ENCODE measurements at regions not wholly inside any gene's neighbourhood (a gene's known extent, or its start where the extent isn't known, plus 50 kb on each side); places are given as distances from the start of the nearest gene placed in this dataset.
A peak's percentile ranks its signal among the peaks of the same experiment; 100 is the strongest.

- H3K4me3 Mint-ChIP-seq (ENCODE audit: unreplicated experiment) = no peak overlapping the region
- intact Hi-C loops (cut with micrococcal nuclease) = no loop called here
- POLR2A ChIA-PET = no interaction called here
- no peak for DNase-seq (ENCODE audit: unreplicated experiment)
- H3K27me3 Mint-ChIP-seq (ENCODE audit: insufficient read depth, unreplicated experiment) = no peaks in the 10 kb centered on the region
- BruUV-seq (replicated peaks) = no TSS peak
- TF ChIP-seq, protein P1, sequence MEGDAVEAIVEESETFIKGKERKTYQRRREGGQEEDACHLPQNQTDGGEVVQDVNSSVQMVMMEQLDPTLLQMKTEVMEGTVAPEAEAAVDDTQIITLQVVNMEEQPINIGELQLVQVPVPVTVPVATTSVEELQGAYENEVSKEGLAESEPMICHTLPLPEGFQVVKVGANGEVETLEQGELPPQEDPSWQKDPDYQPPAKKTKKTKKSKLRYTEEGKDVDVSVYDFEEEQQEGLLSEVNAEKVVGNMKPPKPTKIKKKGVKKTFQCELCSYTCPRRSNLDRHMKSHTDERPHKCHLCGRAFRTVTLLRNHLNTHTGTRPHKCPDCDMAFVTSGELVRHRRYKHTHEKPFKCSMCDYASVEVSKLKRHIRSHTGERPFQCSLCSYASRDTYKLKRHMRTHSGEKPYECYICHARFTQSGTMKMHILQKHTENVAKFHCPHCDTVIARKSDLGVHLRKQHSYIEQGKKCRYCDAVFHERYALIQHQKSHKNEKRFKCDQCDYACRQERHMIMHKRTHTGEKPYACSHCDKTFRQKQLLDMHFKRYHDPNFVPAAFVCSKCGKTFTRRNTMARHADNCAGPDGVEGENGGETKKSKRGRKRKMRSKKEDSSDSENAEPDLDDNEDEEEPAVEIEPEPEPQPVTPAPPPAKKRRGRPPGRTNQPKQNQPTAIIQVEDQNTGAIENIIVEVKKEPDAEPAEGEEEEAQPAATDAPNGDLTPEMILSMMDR (IDR thresholded peaks at IDR 0.05; ENCODE audit: unreplicated experiment) = no peak
- H3K4me1 Mint-ChIP-seq (ENCODE audit: insufficient read depth, unreplicated experiment) = no peaks in the 10 kb centered on the region
- CTCF ChIA-PET = no interaction called here
- H3K9me3 Mint-ChIP-seq (ENCODE audit: unreplicated experiment) = no peaks in the 10 kb centered on the region
- H3K27ac Mint-ChIP-seq (ENCODE audit: low read depth, unreplicated experiment) = no peak overlapping the region
- H3K36me3 Mint-ChIP-seq (ENCODE audit: insufficient read depth, unreplicated experiment) = no peaks in the 10 kb centered on the region
These were observed 114.5 kb downstream of the INHBA start for GRCh38 chr7:41588341-41588740.

DNA sequence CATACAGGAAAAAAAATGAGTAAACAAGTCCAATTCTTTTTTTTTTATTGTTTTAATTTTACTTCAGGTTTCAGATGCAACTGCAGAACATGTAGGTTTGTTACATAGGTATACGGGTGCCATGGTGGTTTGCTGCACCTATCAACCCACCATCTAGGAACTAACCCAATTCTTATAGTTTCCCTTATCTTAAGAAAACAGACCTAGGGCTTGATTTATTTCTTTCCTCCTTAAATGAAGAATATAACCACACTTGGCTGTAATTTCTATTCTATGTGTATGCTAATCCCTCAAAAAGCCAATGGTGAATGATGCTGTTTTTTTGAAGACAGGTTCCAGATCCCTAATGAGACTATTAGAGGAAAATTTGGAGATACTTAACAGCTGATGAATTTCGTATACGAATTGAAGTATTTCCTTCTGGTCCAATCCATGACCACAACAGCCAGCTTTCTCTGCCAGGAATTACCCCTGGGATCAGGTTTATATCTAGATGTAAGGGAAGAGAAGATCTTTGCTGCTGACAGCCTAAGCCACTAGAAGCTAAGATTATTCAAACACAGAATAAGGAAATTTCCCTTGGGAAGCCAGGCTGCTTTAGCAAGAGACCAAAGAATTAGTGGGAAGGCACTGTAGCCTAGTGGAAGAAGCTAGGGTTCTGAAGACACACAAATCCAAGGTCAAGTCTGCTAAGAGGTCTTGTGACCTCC lies 115.8 kb downstream of the INHBA start:
- ChIA-PET POLR2A (interaction anchor here (0.8 kb wide), 1 partner anchor 13 kb away, joined by 3 read pairs; no protein-coding TSS in a partner anchor), CTCF (interaction anchor here (0.5 to 0.7 kb wide), 3 partner anchors 13 to 394 kb away, joined by 3 read pairs; no protein-coding TSS in a partner anchor)
- Mint-ChIP-seq H3K9me3 (ENCODE audit: unreplicated experiment) (no peaks in the 10 kb centered on the region), H3K4me1 (ENCODE audit: insufficient read depth, unreplicated experiment) (no peaks in the 10 kb centered on the region), H3K27me3 (ENCODE audit: insufficient read depth, unreplicated experiment) (no peaks in the 10 kb centered on the region), H3K36me3 (ENCODE audit: insufficient read depth, unreplicated experiment) (no peaks in the 10 kb centered on the region), H3K4me3 (ENCODE audit: unreplicated experiment) (no peak overlapping the region), H3K27ac (ENCODE audit: low read depth, unreplicated experiment) (no peak overlapping the region)
- DNase-seq (ENCODE audit: unreplicated experiment) = no peak
- BruUV-seq (replicated peaks) = no TSS peak
- intact Hi-C loops (cut with micrococcal nuclease) = no loop called here
- TF ChIP-seq, protein P1 (IDR thresholded peaks at IDR 0.05; ENCODE audit: unreplicated experiment) = no peak

DNA sequence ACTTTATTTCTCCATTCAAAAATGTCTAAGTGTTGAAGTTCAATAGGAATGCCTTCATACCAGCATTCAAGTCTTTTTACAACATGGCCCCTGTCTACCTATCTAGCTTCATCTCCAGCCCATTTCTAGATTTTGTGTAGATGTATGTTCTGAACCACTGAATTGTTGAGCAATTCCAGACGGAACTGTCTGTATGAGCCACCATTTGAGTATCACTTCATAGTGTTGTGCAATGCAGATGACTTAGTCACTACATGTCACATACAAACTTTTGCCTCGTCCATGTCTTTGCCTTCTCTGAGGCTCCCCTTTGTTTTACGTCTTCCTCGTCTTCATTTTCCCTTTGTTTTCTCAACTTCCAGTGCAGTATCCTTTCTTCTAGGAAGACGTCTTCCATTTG lies 118.1 kb downstream of the INHBA start:
- ChIA-PET CTCF (interaction anchor here (0.5 kb wide), 1 partner anchor 19 kb away, joined by 3 read pairs; no protein-coding TSS in a partner anchor), POLR2A (interaction anchor here (0.6 to 2.2 kb wide), 2 partner anchors 14 to 101 kb away, joined by 3 to 5 read pairs; no protein-coding TSS in a partner anchor)
- no TSS peak for BruUV-seq (replicated peaks)
- no peaks in the 10 kb centered on the region for H3K9me3 Mint-ChIP-seq (ENCODE audit: unreplicated experiment)
- no peaks in the 10 kb centered on the region for H3K27me3 Mint-ChIP-seq (ENCODE audit: insufficient read depth, unreplicated experiment)
- no peaks in the 10 kb centered on the region for H3K36me3 Mint-ChIP-seq (ENCODE audit: insufficient read depth, unreplicated experiment)
- peak; percentile 44 for DNase-seq (ENCODE audit: unreplicated experiment)
- no peaks in the 10 kb centered on the region for H3K4me1 Mint-ChIP-seq (ENCODE audit: insufficient read depth, unreplicated experiment)
- H3K4me3 Mint-ChIP-seq (ENCODE audit: unreplicated experiment) = no peak overlapping the region
- intact Hi-C loops (cut with micrococcal nuclease) = no loop called here
- H3K27ac Mint-ChIP-seq (ENCODE audit: low read depth, unreplicated experiment) = no peak overlapping the region
- TF ChIP-seq, protein P1 (IDR thresholded peaks at IDR 0.05; ENCODE audit: unreplicated experiment) = no peak

DNA sequence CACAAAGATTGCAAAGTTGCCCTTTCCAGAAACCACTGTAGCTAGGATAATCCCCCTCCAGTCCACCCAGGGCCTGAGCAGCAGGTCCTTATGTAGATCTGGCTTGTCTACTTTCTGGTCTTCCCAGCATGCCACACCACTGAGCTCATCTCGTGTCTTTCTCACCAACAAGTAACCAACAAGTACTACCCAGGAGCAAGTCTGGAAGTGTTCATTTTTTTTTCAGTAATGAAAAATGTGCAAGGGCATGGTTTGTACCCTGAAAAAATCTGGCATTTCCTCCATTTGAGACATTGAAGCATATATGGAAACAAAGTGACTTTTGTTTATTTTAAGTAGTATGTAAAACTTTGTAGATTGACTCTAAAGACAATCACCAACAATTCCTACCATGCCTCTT lies 120.8 kb downstream of the INHBA start:
- H3K4me3 Mint-ChIP-seq (ENCODE audit: unreplicated experiment) = no peak overlapping the region
- no TSS peak for BruUV-seq (replicated peaks)
- no peak overlapping the region for H3K27ac Mint-ChIP-seq (ENCODE audit: low read depth, unreplicated experiment)
- intact Hi-C loops (cut with micrococcal nuclease) = no loop called here
- no peak for DNase-seq (ENCODE audit: unreplicated experiment)
- ChIA-PET POLR2A (no interaction called here), CTCF (interaction anchor here (0.5 kb wide), 1 partner anchor 1994 kb away, joined by 3 read pairs; no protein-coding TSS in a partner anchor)
- H3K36me3 Mint-ChIP-seq (ENCODE audit: insufficient read depth, unreplicated experiment) = no peaks in the 10 kb centered on the region
- no peaks in the 10 kb centered on the region for H3K27me3 Mint-ChIP-seq (ENCODE audit: insufficient read depth, unreplicated experiment)
- no peaks in the 10 kb centered on the region for H3K9me3 Mint-ChIP-seq (ENCODE audit: unreplicated experiment)
- no peaks in the 10 kb centered on the region for H3K4me1 Mint-ChIP-seq (ENCODE audit: insufficient read depth, unreplicated experiment)
- TF ChIP-seq, protein P1 (IDR thresholded peaks at IDR 0.05; ENCODE audit: unreplicated experiment) = no peak

Data from MCF 10A (cell line).